WTC11 (cell line): ENCODE measurements at regions not wholly inside any gene's neighbourhood (a gene's known extent, or its start where the extent isn't known, plus 50 kb on each side); places are given as distances from the start of the nearest gene placed in this dataset.

Experiments used
- ATAC-seq: fragments of 200-7000 bp; cut with Tn5 transposase; 2 replicates; pipeline ENCODE4 v1.10.0; 2021; ENCODE audit warnings: mild to moderate bottlenecking, moderate library complexity
- CTCF ChIA-PET: fragments of 300-600 bp; sonication (Branson Sonifier 250); formaldehyde crosslinking; loops from one replicate; lab custom pipeline; 2021; ENCODE audit warnings: antibody characterized with exemption; lab: Charles Lee
- POLR2A ChIA-PET: fragments of 350-600 bp; sonication (Branson Sonifier 250); formaldehyde crosslinking; loops from one replicate; lab custom pipeline; 2021; ENCODE audit warnings: antibody characterized with exemption; lab: Charles Lee
- DNase-seq: peaks from one replicate; pipeline ENCODE4 v3.0.0; 2021; ENCODE audit warnings: low spot score
- H3K27ac Mint-ChIP-seq: 2 replicates; pipeline ENCODE4 v1.8.0; 2021; ENCODE audit warnings: mixed read lengths
- H3K27me3 Mint-ChIP-seq: 2 replicates; pipeline ENCODE4 v1.8.0; 2021; ENCODE audit warnings: low read depth, mild to moderate bottlenecking, moderate library complexity, mixed read lengths
- H3K36me3 Mint-ChIP-seq: 2 replicates; pipeline ENCODE4 v1.8.0; 2021; ENCODE audit warnings: mixed read lengths
- H3K4me1 Mint-ChIP-seq: 2 replicates; pipeline ENCODE4 v1.8.0; 2022; ENCODE audit warnings: mixed read lengths
- H3K4me3 Mint-ChIP-seq: 2 replicates; pipeline ENCODE4 v1.8.0; 2021; ENCODE audit warnings: mild to moderate bottlenecking, moderate library complexity, mixed read lengths
- H3K9me3 Mint-ChIP-seq: 2 replicates; pipeline ENCODE4 v1.8.0; 2021; ENCODE audit warnings: mixed read lengths
- ARID4B ChIP-seq: sonication (generic); formaldehyde crosslinking; IDR thresholded peaks from 2 replicates; pipeline ENCODE4 v1.8.0; 2023; ENCODE audit warnings: missing genetic modification reagents, mild to moderate bottlenecking, borderline replicate concordance
- CREB1 ChIP-seq: sonication (generic); formaldehyde crosslinking; IDR thresholded peaks from 2 replicates; pipeline ENCODE4 v1.8.0; 2023; ENCODE audit warnings: mild to moderate bottlenecking, missing genetic modification reagents
- ESRRA ChIP-seq: sonication (generic); formaldehyde crosslinking; IDR thresholded peaks from 2 replicates; pipeline ENCODE4 v1.8.1; 2022; ENCODE audit warnings: mild to moderate bottlenecking, missing genetic modification reagents, borderline replicate concordance
- IRF2 ChIP-seq: sonication (generic); formaldehyde crosslinking; IDR thresholded peaks from 2 replicates; pipeline ENCODE4 v1.8.0; 2022; ENCODE audit warnings: low read depth, missing genetic modification reagents, borderline replicate concordance
- NFE2L1 ChIP-seq: sonication (generic); formaldehyde crosslinking; IDR thresholded peaks from 2 replicates; pipeline ENCODE4 v1.8.1; 2023; ENCODE audit warnings: missing genetic modification reagents
- PREB ChIP-seq: sonication (generic); formaldehyde crosslinking; IDR thresholded peaks from 2 replicates; pipeline ENCODE4 v1.8.1; 2022; ENCODE audit warnings: mild to moderate bottlenecking, missing genetic modification reagents, moderate library complexity, borderline replicate concordance
- RELA ChIP-seq: sonication (generic); formaldehyde crosslinking; IDR thresholded peaks from 2 replicates; pipeline ENCODE4 v1.8.1; 2022; ENCODE audit warnings: missing genetic modification reagents, mild to moderate bottlenecking, borderline replicate concordance
- RORB ChIP-seq: fragments of 250-450 bp; sonication (Bioruptor Pico); IDR thresholded peaks from 2 replicates; pipeline ENCODE4 v1.9.0; 2021; ENCODE audit warnings: mild to moderate bottlenecking
- TEAD1 ChIP-seq: sonication (generic); formaldehyde crosslinking; IDR thresholded peaks from 2 replicates; pipeline ENCODE4 v1.8.0; 2022; ENCODE audit warnings: mild to moderate bottlenecking, missing genetic modification reagents
- TP53 ChIP-seq: sonication (generic); formaldehyde crosslinking; IDR thresholded peaks from 2 replicates; pipeline ENCODE4 v1.8.1; 2023; ENCODE audit warnings: mild to moderate bottlenecking, missing genetic modification reagents
- ZNF281 ChIP-seq: sonication (generic); formaldehyde crosslinking; IDR thresholded peaks from 2 replicates; pipeline ENCODE4 v1.8.0; 2023; ENCODE audit warnings: mild to moderate bottlenecking, missing genetic modification reagents

DNA sequence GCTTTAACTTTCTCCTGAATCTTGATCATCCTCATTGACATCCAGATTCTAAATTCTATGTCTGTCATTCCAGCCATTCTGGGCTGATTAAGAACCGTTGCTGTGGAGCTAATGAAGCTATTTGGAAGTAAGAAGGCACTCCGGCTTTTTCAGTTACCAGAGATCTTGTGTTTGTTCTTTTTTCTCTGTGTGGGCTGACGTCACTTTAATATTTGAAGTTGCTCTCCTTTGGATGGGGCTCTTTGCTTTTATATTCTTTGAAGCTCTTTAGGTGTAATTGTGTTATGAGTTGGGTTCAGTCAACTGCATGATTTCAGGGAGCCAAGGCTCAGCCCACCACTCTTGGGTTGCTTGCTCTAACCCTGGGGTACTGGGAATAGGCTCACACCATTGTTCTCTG lies 460.6 kb downstream of the CDH8 start:
- no peaks in the 10 kb centered on the region; the same call in 1 of the 2 replicates for H3K27me3 Mint-ChIP-seq
- DNase-seq (no peak), ATAC-seq (no peak)
- H3K36me3 Mint-ChIP-seq, result no peaks in the 10 kb centered on the region
- POLR2A ChIA-PET, result no interaction called here
- H3K4me1 Mint-ChIP-seq, result no peaks in the 10 kb centered on the region
- TF ChIP-seq PREB (no peak), CREB1 (CRISPR knock-in tag) (no peak), ZNF281 (CRISPR knock-in tag) (no peak), TP53 (CRISPR knock-in tag) (no peak), IRF2 (CRISPR knock-in tag) (no peak)
- H3K27ac Mint-ChIP-seq, result no peak overlapping the region
- peaks cover 5% of the 10 kb centered on the region for H3K9me3 Mint-ChIP-seq
- no peak overlapping the region for H3K4me3 Mint-ChIP-seq
- CTCF ChIA-PET, result no interaction called here

GRCh38 chr16:61569028-61569427 lies 467.2 kb downstream of the CDH8 start:
- H3K36me3 Mint-ChIP-seq, result no peaks in the 10 kb centered on the region
- DNase-seq (no peak), ATAC-seq (no peak)
- H3K9me3 Mint-ChIP-seq, result no peaks in the 10 kb centered on the region
- H3K27me3 Mint-ChIP-seq, result no peaks in the 10 kb centered on the region; the same call in 1 of the 2 replicates
- no peaks in the 10 kb centered on the region for H3K4me1 Mint-ChIP-seq
- POLR2A ChIA-PET, result no interaction called here
- no peak for TF ChIP-seq NFE2L1
- no peak overlapping the region for H3K4me3 Mint-ChIP-seq
- CTCF ChIA-PET, result no interaction called here
- H3K27ac Mint-ChIP-seq, result no peak overlapping the region

GRCh38 chr16:61564716-61565115 lies 471.5 kb downstream of the CDH8 start:
- ChIA-PET CTCF (no interaction called here), POLR2A (no interaction called here)
- ATAC-seq (no peak), DNase-seq (no peak)
- H3K36me3 Mint-ChIP-seq, result no peaks in the 10 kb centered on the region
- TF ChIP-seq TEAD1 (CRISPR knock-in tag), result no peak
- no peak for TF ChIP-seq RELA (CRISPR knock-in tag)
- TF ChIP-seq ARID4B (CRISPR knock-in tag), result no peak
- TF ChIP-seq RORB (CRISPR knock-in tag), result no peak
- no peak for TF ChIP-seq ESRRA (CRISPR knock-in tag)
- H3K27ac Mint-ChIP-seq, result no peak overlapping the region
- H3K9me3 Mint-ChIP-seq, result no peaks in the 10 kb centered on the region
- no peaks in the 10 kb centered on the region for H3K27me3 Mint-ChIP-seq
- no peaks in the 10 kb centered on the region for H3K4me1 Mint-ChIP-seq
- no peak overlapping the region for H3K4me3 Mint-ChIP-seq
